Kidney capillary endothelial cell (primary cell): ENCODE measurements at regions not wholly inside any gene's neighbourhood (a gene's known extent, or its start where the extent isn't known, plus 50 kb on each side); places are given as distances from the start of the nearest gene placed in this dataset.

ENCODE experiments used
- DNase-seq: peaks from one replicate; pipeline ENCODE4 v3.0.0-alpha.2; 2018; ENCODE audit warnings: low spot score

DNA sequence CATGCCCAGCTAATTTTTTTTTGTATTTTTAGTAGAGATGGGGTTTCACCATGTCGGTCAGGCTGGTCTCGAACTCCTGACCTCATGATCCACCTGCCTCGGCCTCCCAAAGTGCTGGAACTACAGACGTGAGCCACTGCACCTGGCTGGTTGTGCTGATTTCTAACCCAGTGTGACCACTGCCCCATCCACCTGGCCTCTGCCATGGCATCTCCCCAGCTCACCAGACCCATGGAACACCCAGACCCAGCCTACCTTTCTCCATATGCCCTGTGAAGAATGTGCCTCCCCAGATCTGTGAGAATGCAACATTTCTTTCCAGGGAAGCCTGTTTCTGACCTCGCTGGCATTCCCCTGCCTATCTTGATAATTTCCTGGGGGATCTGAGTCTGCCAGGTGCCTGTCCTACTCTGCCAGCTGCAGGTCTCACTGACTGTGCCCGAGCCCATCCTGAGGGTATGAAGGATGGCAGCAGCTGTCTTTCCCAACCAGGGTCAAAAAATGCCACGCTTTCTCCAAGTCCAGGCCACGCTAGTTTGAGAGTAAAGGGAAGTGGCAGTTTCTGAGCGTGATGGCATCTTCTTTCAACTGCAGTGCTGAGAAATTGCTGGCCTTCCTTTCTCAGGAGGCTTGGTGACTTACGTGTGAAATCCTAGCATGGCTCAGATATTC is 324.4 kb upstream of the ZNF32 start:
- DNase-seq, result no peak

DNA sequence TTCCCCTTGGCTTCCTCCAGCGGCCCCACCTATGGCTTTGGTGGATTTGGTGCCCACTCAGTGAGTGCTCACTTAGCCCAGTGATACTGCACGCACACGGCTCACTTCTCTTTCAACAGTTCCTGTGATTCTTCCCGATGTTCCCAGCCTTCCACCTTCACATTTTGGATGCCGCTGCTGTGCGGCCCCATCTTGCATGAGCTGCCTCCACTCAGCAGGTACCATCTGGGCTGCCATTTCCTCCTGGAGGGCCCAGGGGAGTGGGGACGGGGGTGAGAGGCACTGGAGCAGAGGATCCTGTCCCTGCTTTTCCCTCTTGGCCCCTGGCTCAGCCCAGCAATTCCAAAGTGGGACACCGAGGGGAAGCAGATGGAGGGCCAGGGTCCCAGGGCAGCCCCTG is 323.3 kb upstream of the ZNF32 start:
- no peak for DNase-seq

DNA sequence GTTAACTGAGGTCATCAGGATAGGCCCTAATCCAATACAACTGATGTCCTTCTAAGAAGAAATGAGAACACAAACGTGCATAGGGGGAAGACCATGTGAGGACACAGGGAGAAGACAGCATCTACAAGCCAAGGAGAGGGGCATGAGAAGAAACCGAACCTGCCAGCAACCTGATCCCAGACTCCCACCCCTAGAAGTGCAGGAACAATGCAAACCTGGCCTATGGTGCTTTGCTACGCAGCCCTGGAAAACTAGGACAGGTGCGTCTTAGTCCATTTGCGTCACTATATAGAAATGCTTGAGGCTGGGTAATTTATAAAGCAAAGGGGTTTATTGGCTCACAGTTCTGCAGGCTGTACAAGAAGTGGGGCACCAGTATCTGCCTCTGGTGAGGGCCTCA is 322.6 kb upstream of the ZNF32 start:
- no peak for DNase-seq

DNA sequence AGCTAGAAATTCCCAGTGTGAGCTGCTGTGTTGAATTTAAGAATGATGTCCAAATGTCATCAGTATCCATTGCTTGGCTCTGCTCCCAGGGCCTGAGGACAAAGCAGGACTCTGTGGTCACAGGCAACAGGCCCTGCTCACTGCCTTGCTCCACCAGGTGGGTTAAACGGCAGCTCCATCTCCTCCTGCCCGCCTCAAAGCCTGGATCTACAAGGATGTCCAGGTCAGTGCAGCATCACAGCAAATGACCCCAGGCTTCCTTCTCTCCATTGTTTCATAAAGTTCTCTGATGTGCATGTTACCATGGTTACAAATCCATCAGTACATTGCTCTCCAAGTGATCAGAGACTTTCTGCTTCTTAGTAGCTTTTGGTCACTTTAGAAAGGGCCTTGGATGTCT is 322.0 kb upstream of the ZNF32 start:
- no peak for DNase-seq

DNA sequence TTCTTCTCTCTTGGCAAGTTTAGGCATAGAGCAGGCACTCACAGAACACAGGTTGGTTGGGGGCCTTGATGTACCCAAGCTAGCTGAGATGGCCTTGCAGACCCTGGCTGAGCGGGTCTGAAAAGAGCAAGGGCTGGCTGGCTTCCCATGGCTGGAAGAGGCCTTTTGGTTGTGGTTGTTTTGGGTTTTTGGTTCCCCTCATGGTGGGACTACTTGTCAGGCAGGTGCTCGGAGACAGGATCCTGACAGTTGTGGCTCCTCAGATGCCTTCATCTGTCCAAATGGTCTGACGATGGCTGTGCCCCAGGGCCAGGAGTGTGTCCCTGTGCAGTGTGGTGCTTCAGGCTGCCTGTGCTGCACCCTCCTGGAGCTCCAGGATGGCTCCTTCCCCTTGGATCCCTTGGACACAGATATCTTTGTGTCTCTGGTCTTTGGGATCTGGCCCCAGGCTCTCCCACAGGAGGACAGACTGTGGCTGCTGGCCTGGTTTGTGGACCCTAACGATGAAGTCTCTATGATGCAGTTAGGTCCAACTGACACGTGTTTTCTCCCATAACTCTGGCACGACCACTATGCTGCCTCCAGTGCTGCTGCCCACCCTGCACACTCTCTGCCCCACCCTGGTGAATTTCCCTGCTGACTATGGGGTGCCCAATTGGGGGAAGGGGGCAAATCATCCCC is 321.5 kb upstream of the ZNF32 start:
- no peak for DNase-seq

DNA sequence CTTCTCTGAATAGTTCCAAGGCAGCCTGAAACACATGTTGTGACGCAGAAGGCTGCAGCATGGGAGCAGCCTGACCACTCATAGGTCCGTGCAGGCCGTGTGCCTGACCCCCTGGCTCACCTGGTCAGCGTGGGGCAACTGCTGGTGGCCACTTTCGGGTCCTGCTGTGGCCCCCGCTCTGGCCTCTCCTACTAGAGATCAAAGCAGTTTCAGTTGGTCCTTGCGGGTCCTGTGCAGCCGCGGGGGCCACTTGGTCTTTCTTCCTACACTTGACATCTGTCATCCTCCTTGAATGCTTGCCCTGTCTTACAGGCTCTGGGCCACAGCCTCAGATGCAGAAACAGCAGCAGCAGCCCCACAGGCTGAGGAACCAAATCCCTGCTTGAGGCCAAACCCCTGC is 320.8 kb upstream of the ZNF32 start:
- DNase-seq, result no peak

DNA sequence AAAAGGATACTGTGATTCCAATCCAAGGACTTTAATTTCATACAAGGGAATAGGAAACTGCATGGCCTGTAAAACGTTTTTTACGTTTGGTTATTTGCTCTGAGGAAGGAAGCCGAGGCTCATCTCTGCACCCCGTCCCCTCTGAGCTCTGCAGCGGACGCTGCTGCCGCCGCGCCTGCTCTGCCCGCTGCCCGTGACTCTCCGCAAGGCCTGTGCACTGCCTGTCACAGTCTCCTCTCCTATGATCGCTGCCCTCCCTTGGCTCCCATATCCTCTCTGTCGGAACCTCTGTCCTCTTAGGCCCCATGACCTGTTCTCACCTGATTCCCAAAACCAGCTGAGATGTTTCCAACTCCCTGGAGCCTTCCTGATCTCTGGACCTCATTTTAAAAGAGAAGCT is 320.3 kb upstream of the ZNF32 start:
- no peak for DNase-seq

DNA sequence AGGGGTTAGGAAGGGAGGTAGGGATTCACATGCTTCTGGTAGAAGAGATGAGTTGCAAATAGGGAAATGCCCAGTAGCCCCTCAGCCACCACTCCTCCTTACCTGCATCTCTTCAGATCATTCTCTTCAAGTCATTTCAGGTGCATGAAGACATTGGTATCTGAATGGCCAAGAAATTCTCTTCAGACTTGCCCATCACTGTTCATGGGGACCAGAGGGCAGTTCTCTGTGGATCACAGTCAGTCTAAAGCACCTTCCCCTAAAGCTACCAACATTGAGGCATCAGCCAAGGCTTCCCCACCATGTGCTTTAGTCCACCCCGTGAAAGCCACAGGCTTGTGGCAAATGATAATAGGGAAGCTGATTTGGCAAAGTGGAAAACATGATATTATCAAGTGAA is 319.4 kb upstream of the ZNF32 start:
- DNase-seq, result no peak

DNA sequence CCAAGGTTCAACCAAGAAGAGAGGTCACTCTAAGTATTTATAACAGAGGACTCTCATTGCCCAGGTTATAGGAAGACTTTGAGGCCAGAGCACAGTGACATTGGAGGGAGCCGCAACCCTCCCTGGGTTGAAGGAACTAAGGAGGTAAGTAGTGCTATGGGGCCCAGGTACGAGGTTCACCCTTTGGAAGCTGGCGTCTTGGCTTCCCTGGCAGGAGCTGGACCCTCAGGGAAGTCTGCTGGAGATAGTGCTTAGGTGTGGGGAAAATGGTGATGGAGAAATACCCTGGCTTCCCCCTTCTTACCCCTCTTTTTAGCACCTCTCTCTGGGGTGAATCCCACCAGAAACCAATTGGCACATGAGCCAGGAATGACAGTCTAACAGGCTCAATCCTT is 317.9 kb upstream of the ZNF32 start:
- DNase-seq, result no peak

DNA sequence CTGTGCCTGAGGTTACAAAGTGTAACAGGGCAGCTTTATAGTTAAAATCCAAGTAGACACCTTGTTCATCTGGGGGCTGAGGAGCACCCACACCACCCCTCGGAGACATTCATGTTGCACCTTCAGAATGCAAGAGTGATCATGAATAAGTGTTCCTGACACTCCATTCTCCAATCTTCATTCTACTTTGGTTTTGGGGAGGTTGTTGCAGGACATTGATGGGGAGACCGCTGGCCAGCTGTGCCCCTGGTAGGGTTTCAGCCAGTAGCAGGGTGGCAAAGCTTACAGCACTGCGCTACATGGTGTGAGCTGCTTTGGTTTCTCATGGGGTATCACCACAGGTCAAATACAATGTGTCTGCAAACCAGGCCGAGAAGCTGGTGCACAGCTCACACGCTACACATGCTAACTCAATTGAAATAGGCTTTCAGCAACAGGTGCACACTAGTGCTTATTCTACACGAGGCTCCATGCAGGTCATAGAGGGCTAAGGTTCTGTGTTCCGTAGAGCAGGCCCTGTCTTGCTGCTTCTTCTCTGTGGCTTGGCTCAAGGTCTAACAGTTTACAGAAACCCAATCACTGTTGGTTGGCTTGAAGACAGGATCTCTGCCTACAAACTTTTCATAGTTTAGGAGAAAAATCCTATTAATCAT is 317.4 kb upstream of the ZNF32 start:
- no peak for DNase-seq

DNA sequence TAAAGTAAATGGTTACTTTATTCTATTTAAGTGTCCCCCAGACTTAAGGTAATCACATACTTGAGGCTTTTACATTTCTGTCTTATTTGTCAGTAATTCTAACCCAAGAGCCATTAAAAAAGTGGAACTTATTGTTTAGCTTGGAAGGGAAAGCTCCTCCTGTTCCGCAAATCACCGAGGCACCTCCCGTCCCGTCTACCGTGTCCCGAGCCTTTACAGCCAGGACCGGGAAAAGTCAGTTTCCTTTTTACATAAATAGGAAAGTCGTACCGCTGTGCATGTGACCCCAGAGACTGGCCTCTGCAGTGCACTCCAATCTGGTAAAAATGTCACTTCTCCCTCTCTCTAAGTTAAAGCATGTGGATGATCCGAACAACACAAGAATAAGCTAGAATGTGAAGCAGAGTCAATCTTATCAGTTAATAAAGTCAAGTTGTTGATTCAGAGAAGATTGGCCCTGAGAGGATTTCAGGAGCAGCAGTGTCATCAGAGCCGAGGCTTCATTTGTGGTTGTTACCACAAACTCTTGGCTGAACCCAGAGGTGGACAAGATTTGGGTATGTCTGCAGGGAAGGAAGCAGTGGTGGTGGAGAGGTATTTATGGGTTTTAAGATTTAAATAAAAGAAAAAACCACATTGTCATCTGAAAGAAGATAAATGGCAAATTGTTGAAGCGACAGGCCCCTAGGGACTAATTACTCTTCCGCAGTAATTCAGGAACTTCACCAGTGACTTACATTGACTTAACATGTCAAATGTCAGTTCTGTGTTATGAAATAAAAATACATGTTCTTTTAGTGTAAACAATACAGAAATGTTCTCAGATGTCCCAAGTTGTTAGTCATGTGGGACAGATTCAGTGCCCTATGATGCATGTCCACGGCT is 316.6 kb upstream of the ZNF32 start:
- peak; percentile 41 for DNase-seq

DNA sequence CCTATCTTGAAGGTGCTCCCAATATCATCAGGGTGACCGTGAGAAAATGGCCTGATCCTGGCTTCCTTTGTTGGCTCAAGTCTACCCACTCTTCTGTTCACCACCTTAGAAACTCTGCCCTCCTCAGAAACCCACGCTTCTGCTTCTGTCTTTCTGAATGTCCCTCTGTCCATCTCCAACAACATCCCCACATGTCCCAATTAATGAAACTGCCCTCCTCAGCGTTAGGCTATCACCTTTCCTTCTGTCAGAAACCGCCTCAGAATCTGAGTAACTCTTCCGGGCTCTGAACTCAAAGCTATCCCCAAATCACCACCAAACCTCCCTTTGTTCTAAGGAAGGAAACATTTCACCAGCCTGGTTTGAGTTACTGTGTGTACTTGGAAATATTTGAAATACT is 315.8 kb upstream of the ZNF32 start:
- DNase-seq, result peak; percentile 21

DNA sequence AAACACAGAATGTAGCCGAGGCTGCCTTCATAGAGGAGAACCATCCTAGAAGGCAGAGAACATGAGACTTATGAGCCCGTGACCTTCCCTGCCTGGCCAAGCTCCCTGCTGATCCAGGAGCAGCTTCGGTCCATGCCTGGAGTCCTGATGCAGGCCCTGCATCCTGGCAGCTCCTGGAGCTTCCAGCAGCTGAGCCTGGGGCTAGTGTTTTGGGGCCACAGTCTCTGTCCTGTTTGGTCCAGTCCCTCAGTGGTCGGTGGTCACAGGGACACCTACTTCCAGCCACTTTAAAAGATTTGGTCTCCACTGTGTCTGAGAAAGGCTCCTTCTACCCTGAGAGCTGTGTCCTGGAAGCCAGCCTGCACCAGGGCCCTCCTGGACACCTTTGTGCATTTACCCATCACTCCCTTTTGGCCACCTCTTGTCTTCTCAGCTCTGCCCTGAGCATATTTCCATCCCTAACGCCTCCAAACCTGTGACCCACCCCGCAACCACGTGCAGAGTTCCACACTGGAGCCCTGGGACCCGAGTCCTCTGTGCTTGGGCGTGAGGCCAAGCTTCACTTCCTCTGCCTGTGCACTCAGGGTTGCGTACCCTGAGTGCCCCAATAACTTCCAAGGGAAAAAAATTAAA is 315.2 kb upstream of the ZNF32 start:
- DNase-seq, result no peak

DNA sequence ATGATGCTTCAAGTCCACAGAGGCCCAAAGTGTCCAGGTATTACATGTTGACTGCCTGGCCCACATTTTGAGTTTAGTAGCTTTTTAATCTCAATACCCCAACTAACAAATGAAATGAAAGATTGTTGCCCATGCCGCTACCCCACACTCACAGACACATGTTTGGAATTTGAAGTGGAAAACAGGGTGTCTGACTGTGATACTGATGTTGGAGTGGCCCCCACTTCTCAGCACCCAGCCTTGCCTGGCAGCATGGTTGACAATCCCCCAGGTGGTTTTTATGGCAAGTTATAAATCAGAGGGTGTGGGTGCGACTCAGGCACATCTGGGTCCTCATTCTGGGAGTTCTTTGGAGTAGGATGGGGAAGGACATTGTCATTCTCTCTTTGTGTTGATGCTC is 314.7 kb upstream of the ZNF32 start:
- DNase-seq, result no peak

DNA sequence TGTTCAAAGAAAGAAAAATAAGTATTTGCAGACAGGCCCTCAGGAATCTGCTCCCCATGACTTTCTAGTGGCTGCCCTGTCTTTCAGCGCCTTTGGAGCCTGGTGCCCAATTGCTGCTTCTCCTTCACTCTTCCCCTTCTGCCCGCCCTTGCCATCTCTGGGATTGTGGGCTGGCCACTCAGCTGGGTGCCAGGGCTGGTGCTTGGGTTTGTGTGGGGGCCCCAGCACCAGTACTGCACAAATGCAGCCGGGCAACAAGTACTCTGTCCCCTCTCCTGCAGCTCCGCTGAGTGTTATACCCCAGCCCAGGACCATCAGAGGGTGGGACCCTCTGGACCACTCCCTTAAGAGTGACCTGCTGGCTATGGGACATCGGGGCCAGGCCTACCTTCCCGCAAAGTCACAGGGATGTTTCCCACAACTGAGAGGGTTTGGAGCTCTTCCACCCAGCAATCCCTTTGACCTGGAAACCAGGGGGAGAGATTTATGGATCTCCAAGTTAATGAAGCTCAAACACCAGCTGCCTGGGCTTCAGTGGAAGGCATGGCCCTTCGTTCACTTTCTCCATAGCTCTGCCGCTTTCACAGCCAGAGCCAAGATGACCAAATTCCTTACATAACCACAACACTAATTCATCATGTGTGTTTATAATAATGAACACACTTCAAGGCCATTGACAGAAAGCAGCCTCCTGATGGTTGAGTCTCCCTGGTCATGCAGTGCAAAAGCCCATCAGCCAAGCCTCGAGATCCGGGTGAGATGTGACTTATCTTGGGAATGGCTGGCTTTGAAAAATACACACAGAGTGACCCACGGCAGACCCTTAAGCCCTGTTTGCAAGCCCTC is 313.9 kb upstream of the ZNF32 start:
- no peak for DNase-seq

DNA sequence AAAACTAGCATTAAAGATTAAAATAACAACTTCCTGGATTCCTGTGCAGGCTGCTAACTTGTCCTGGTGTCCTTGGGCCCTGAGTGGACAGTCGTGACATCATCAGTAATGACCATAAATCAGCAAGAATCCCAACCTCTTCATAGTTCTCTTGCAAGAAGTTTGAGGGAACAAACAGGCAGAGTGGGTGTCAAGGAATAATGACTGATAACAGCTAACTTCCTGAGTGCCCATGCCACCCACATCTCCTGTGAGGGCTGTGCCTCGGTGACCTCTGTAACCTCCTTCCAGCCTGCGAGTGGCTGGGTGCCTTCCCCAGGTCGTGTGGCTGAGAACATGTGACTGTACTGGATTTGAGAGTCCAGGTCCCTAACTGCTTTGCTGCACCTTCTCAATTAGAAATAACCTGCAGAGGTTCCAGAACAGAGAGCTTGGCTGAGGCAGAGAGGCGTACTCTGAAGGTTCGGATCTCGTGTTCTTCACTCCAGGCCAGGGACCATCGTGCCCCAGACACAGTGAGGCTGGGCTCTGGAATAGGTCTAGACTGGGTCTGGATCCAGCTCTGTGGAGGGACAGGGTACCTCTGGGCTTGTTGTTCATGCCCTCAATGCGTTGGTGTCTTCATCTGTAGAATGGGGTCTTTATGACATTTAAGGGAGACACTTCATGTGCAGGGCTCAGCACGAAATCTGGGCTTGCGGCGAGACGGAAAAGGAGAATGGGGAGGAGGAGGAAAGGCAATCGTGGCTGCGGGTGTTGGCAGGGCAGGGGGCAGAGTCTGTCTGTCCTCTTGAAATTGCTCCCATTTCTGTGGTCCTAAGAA is 313.1 kb upstream of the ZNF32 start:
- DNase-seq, result no peak

DNA sequence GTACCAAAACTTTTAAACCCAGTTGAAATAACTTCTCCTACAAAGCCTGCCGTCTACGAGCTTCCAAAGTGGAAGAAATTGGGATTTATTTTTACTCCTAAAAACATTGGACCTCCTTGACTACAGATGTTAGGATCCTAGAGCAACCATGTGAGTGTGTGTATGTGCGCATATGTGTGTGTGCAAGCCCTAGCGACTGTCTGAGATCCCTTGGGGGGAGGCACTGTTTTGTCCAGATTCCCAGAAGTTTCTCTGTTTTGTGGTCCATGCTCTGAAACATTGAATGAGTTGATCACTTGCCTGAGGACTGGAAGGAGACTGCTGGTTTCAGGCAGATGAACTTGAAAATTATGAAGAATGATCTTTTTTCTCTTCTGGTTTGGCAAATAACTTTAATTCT is 312.3 kb upstream of the ZNF32 start:
- DNase-seq, result no peak

DNA sequence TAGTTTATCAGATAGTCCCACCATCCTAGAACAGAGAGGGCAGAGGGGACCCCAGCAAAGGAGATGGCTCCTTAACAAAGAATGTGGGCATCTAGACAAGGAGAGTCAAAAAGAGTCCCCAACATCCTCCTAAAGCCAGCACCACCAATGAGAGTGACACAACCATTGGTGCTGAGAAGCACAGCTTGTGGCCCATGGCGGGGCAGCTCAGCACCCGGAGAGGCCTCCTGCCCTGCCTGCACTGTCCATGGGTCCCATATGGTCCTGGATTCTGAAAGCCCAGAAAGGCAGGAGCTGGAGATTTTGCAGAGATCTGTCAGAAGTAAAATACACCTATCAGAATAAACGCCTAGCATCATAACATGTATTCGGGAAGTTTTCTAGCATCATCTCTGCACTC is 311.8 kb upstream of the ZNF32 start:
- no peak for DNase-seq

DNA sequence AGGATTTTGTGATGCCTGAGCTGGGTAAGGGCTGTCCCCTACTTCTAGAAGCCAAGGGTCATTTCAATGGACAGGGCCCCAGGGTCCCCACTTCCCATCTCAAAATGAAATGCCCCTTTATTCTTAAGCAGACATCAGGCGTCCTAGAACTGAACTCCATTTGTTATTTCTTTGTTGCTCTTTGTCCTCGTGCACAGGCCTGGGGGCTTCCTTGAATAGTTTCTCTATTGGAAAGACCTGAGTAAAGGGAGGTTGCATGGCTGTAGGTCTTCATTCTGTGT is 311.4 kb upstream of the ZNF32 start:
- no peak for DNase-seq

DNA sequence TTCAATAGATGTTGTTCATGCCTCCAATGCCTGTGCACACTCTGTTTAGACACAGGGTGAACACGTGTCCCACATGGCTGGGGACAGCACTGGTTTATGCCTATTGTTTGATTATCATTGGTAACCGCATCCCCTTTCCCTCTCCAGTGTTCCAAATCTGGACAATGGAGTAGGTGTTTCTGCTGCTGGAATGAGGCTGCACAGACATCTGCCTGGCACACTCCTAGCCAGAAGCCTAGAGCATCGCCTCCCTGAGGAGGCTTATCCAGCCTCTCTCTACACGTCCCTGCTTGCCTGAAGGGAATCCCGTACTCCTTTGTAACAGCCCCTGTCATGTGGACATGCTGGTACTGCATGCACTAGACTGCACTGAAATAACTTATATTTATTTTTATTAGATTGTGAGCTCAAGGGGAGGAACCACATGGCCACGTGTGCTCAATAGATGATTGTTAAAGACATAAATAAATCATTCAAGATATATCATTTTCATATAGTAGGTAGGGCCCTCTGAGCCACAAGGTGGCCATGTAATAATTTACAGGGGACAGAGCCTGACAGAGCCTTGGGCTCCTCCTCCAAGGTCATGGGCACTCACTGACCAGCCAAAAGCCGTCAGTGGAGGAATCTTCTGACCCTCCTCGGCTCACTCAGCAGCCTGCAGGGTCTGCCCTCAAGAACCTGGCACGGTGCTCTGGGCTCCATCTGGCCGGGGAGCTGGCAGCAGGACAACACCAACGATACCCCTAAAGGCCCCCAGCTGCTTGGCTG is 310.9 kb upstream of the ZNF32 start:
- DNase-seq, result no peak
